IPS DF 19.7 (cell line): ENCODE measurements at regions not wholly inside any gene's neighbourhood (a gene's known extent, or its start where the extent isn't known, plus 50 kb on each side); places are given as distances from the start of the nearest gene placed in this dataset.

Experiments
- DNase-seq: peaks from one replicate; pipeline ENCODE4 v3.0.0-alpha.2; 2013; ENCODE audit warnings: low read depth, low spot score

GRCh38 chr13:29999492-30000369, 149.3 kb upstream of the UBL3 start:
- no peak for DNase-seq

GRCh38 chr13:29996316-29996715, 145.9 kb upstream of the UBL3 start:
- no peak for DNase-seq

GRCh38 chr13:29994911-29995595, 144.6 kb upstream of the UBL3 start:
- no peak for DNase-seq

GRCh38 chr13:29993716-29994488, 143.5 kb upstream of the UBL3 start:
- no peak for DNase-seq

- DNase-seq, result no peak
Observed at GRCh38 chr13:29993196-29993595, 142.8 kb upstream of the UBL3 start.

GRCh38 chr13:29991343-29991742, 140.9 kb upstream of the UBL3 start:
- no peak for DNase-seq

- no peak for DNase-seq
Observed at GRCh38 chr13:29987340-29987739, 136.9 kb upstream of the UBL3 start.

GRCh38 chr13:29980339-29980738, 129.9 kb upstream of the UBL3 start:
- no peak for DNase-seq

GRCh38 chr13:29978211-29978610, 127.8 kb upstream of the UBL3 start:
- DNase-seq, result no peak

GRCh38 chr13:29977476-29978120, 127.2 kb upstream of the UBL3 start:
- DNase-seq, result no peak

- no peak for DNase-seq
Observed at GRCh38 chr13:29976535-29976934, 126.1 kb upstream of the UBL3 start.

- no peak for DNase-seq
Observed at GRCh38 chr13:29975283-29975682, 124.9 kb upstream of the UBL3 start.

- no peak for DNase-seq
Observed at GRCh38 chr13:29969286-29969685, 118.9 kb upstream of the UBL3 start.

- DNase-seq, result peak; percentile 80
Observed at GRCh38 chr13:29964181-29964845, 113.9 kb upstream of the UBL3 start.

- DNase-seq, result no peak
Observed at GRCh38 chr13:29963089-29963488, 112.7 kb upstream of the UBL3 start.

- DNase-seq, result no peak
Observed at GRCh38 chr13:29961036-29961670, 110.7 kb upstream of the UBL3 start.

- no peak for DNase-seq
Observed at GRCh38 chr13:29959603-29960002, 109.2 kb upstream of the UBL3 start.

- DNase-seq, result no peak
Observed at GRCh38 chr13:29959086-29959485, 108.7 kb upstream of the UBL3 start.

GRCh38 chr13:29958476-29958875, 108.1 kb upstream of the UBL3 start:
- DNase-seq, result no peak

- no peak for DNase-seq
Observed at GRCh38 chr13:29957320-29957719, 106.9 kb upstream of the UBL3 start.

GRCh38 chr13:29956853-29957252, 106.4 kb upstream of the UBL3 start:
- DNase-seq, result no peak
